Osteocyte (in vitro differentiated cells): ENCODE measurements at regions not wholly inside any gene's neighbourhood (a gene's known extent, or its start where the extent isn't known, plus 50 kb on each side); places are given as distances from the start of the nearest gene placed in this dataset.

Experiments used
- DNase-seq: peaks from one replicate; pipeline ENCODE4 v3.0.0; 2021; ENCODE audit warnings: mixed read lengths; ENCODE audit not compliant: unreplicated experiment; ENCODE audit errors: extremely low spot score
- H3K27ac Mint-ChIP-seq: one replicate; pipeline ENCODE4 v1.8.0; 2021; ENCODE audit warnings: mild to moderate bottlenecking, mixed read lengths; ENCODE audit not compliant: unreplicated experiment
- H3K27me3 Mint-ChIP-seq: one replicate; pipeline ENCODE4 v1.8.0; 2021; ENCODE audit warnings: mixed read lengths; ENCODE audit not compliant: unreplicated experiment
- H3K36me3 Mint-ChIP-seq: one replicate; pipeline ENCODE4 v1.8.0; 2021; ENCODE audit warnings: mixed read lengths; ENCODE audit not compliant: unreplicated experiment
- H3K4me1 Mint-ChIP-seq: one replicate; pipeline ENCODE4 v1.8.0; 2021; ENCODE audit warnings: mixed read lengths; ENCODE audit not compliant: unreplicated experiment
- H3K4me3 Mint-ChIP-seq: one replicate; pipeline ENCODE4 v1.8.0; 2021; ENCODE audit warnings: mild to moderate bottlenecking, moderate library complexity, mixed read lengths; ENCODE audit not compliant: unreplicated experiment
- H3K9me3 Mint-ChIP-seq: one replicate; pipeline ENCODE4 v1.8.0; 2021; ENCODE audit warnings: mixed read lengths; ENCODE audit not compliant: unreplicated experiment
- TF ChIP-seq, protein P1 (sequence below): fragments of 200-600 bp; sonication (generic); IDR thresholded peaks from 2 replicates; pipeline ENCODE4 v1.5.0; 2021; ENCODE audit warnings: antibody characterized with exemption, mild to moderate bottlenecking, moderate library complexity

DNA sequence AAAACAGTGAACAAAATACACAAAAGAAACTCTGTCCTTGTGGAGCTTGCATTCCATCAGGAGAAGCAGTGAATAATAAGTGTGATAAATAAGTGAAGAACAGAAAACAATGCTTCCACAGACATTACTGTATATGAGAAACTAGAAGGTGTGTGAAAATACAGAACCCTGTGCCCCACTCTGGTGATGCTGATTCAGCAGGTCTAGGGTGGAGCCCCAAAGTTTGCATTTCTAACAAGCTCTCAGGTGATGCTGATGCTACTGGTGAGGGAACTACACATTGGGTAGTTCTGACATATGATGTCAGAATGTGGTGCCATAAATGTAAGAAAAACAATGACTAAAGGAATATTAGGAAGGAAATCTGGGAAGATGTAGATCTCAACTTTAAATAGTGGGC is 601.4 kb upstream of the BTBD3 start:
- no peak for DNase-seq
- no peaks in the 10 kb centered on the region for H3K27me3 Mint-ChIP-seq
- H3K36me3 Mint-ChIP-seq, result peaks cover 3% of the 10 kb centered on the region
- H3K4me1 Mint-ChIP-seq, result no peaks in the 10 kb centered on the region
- H3K9me3 Mint-ChIP-seq, result peaks cover 29% of the 10 kb centered on the region
- no peak overlapping the region for H3K27ac Mint-ChIP-seq
- no peak overlapping the region for H3K4me3 Mint-ChIP-seq
- TF ChIP-seq, protein P1, sequence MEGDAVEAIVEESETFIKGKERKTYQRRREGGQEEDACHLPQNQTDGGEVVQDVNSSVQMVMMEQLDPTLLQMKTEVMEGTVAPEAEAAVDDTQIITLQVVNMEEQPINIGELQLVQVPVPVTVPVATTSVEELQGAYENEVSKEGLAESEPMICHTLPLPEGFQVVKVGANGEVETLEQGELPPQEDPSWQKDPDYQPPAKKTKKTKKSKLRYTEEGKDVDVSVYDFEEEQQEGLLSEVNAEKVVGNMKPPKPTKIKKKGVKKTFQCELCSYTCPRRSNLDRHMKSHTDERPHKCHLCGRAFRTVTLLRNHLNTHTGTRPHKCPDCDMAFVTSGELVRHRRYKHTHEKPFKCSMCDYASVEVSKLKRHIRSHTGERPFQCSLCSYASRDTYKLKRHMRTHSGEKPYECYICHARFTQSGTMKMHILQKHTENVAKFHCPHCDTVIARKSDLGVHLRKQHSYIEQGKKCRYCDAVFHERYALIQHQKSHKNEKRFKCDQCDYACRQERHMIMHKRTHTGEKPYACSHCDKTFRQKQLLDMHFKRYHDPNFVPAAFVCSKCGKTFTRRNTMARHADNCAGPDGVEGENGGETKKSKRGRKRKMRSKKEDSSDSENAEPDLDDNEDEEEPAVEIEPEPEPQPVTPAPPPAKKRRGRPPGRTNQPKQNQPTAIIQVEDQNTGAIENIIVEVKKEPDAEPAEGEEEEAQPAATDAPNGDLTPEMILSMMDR, result no peak

DNA sequence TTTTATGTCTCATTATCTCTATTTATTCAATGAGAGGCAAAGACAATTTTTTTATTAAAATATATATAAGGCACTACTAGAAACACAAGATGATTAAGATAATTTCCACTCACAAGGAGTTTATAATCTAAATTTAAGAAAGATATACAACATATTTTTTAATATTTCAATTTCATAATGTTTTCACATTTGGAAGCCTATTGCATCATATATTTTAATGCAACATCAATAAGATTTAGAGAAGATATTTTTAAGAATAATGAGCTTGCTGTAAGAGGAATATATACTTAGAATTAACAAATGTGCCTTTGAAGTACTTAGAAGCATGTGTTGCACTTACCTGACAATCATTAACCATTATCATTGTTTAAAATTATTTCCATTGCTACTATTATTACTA is 597.7 kb upstream of the BTBD3 start:
- no peaks in the 10 kb centered on the region for H3K27me3 Mint-ChIP-seq
- no peak overlapping the region for H3K4me3 Mint-ChIP-seq
- H3K36me3 Mint-ChIP-seq, result peaks cover 7% of the 10 kb centered on the region
- no peak for DNase-seq
- H3K4me1 Mint-ChIP-seq, result peaks cover 21% of the 10 kb centered on the region
- no peak overlapping the region for H3K27ac Mint-ChIP-seq
- peaks cover 40% of the 10 kb centered on the region for H3K9me3 Mint-ChIP-seq
- TF ChIP-seq, protein P1, result no peak

DNA sequence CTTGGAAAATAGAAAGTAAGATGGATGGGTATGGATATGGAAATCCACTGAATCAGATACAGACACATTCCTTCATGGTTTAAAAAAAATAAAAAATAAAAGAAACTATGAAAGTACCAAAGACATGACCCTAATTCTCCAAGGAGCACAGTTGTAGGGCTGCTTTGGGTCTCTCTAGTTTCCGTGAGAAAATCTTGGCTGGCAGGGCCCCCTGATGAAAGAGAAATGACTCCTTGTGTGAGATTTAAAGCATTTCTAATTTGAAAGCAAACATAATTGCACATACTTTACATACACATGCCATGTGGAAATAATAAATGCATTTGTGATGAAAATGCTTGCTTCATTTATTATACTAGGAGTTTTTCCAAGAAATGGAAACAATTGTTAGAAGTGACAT is 593.9 kb upstream of the BTBD3 start:
- peaks cover 22% of the 10 kb centered on the region for H3K9me3 Mint-ChIP-seq
- H3K4me3 Mint-ChIP-seq, result no peak overlapping the region
- H3K36me3 Mint-ChIP-seq, result peaks cover 7% of the 10 kb centered on the region
- TF ChIP-seq, protein P1, result no peak
- no peaks in the 10 kb centered on the region for H3K27me3 Mint-ChIP-seq
- H3K27ac Mint-ChIP-seq, result peak overlapping the region; percentile 54
- peaks cover 29% of the 10 kb centered on the region for H3K4me1 Mint-ChIP-seq
- DNase-seq, result no peak

DNA sequence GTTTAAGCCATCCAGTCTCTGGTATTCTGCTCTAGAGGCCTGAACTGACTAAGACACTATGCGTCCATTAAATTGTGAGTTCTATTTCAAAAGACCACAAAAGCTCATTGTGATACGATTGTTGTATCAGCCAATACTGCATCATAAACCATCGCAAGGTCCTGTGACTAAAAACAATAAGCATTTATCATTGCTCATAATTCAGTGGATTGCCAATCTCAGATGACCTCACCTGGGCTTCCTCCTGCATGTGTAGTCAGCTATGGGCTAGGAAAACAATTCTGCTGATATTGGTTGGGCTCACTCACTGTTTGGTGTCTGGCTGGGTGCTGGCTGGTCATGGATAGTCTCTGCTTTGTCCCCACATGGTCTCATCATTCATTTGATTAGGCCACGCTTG is 592.7 kb upstream of the BTBD3 start:
- Mint-ChIP-seq H3K4me1 (peaks cover 35% of the 10 kb centered on the region), H3K9me3 (peaks cover 22% of the 10 kb centered on the region), H3K27ac (peak overlapping the region; percentile 54)

DNA sequence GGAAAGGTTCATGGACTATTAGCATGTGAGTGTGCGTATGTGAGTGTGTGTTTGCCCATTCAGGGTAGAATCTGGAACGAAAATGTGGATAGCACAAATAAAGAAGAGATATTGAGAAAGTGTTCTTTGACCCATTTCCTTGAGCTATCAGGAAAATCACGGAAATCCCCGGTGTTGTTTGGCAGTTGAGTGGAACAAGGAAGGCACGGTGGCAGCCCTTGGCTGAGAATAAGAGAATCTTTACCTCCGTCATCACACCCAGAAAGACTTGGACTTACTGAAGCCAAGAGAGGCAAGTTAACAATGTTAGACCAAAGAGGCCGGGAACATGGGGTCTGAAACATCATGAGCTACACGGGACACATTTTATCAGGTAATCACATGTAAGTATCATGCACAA is 588.9 kb upstream of the BTBD3 start:
- H3K9me3 Mint-ChIP-seq, result no peaks in the 10 kb centered on the region

More for the DNA sequence above, 592.7 kb upstream of the BTBD3 start:
- H3K36me3 Mint-ChIP-seq, result peaks cover 7% of the 10 kb centered on the region
- TF ChIP-seq, protein P1, result no peak
- no peak overlapping the region for H3K4me3 Mint-ChIP-seq
- H3K27me3 Mint-ChIP-seq, result no peaks in the 10 kb centered on the region
- DNase-seq, result no peak

More for the DNA sequence above, 588.9 kb upstream of the BTBD3 start:
- Mint-ChIP-seq H3K27me3 (no peaks in the 10 kb centered on the region), H3K4me3 (no peak overlapping the region), H3K4me1 (peaks cover 45% of the 10 kb centered on the region), H3K36me3 (no peaks in the 10 kb centered on the region), H3K27ac (no peak overlapping the region)
- TF ChIP-seq, protein P1, result no peak
- DNase-seq, result no peak
